ENCODE measurements at regions not wholly inside any gene's neighbourhood (a gene's known extent, or its start where the extent isn't known, plus 50 kb on each side); places are given as distances from the start of the nearest gene placed in this dataset.

DNA sequence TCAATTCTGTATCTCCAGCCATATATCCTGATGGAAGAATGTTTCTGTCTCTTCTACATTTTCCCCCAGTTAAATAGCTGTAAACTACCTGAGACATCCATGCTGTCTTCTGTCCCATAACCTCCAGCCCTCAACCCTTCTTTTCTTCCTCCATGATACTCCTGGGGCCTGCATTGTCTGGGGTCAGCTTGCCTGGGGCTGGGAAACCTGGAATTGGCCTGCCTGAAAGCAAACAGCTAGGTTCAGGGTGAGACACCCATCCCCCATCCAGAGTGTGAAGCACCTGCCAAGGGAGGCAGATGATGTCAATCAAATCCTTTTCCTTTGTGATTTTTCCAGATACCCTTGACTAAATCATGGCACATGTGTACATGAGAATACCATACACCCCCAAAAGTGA lies 313.7 kb upstream of the MGAT5 start:
- TF ChIP-seq EZH2phosphoT487 (IDR thresholded peaks at IDR 0.05; ENCODE audit: borderline replicate concordance, low read depth, low read length), result no peak
- TF ChIP-seq, protein P1, sequence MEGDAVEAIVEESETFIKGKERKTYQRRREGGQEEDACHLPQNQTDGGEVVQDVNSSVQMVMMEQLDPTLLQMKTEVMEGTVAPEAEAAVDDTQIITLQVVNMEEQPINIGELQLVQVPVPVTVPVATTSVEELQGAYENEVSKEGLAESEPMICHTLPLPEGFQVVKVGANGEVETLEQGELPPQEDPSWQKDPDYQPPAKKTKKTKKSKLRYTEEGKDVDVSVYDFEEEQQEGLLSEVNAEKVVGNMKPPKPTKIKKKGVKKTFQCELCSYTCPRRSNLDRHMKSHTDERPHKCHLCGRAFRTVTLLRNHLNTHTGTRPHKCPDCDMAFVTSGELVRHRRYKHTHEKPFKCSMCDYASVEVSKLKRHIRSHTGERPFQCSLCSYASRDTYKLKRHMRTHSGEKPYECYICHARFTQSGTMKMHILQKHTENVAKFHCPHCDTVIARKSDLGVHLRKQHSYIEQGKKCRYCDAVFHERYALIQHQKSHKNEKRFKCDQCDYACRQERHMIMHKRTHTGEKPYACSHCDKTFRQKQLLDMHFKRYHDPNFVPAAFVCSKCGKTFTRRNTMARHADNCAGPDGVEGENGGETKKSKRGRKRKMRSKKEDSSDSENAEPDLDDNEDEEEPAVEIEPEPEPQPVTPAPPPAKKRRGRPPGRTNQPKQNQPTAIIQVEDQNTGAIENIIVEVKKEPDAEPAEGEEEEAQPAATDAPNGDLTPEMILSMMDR (conservative IDR thresholded peaks at IDR 0.05; ENCODE audit: low read length), result no peak
